HCT116 (cell line): ENCODE measurements at regions not wholly inside any gene's neighbourhood (a gene's known extent, or its start where the extent isn't known, plus 50 kb on each side); places are given as distances from the start of the nearest gene placed in this dataset.

Source experiments
- ATAC-seq: fragments of 200-7000 bp; cut with Tn5 transposase; 2 replicates; pipeline ENCODE4 v1.9.1; 2020; ENCODE audit warnings: mild to moderate bottlenecking, moderate library complexity
- BruUV-seq: library from RNA; stranded (reverse); fragments of 400-500 nt; replicated peaks from 2 replicates; lab custom pipeline; 2021; lab: Mats Ljungman, UMichigan
- CTCF ChIA-PET: fragments of 300-600 bp; sonication (Branson Sonifier 250); formaldehyde crosslinking; loops from one replicate; lab custom pipeline; 2021; ENCODE audit warnings: antibody characterized with exemption; lab: Charles Lee
- POLR2A ChIA-PET: fragments of 300-600, 350-600 bp; sonication (Branson Sonifier 250); formaldehyde crosslinking; loops from one replicate; lab custom pipeline; 2021; ENCODE audit warnings: antibody characterized with exemption; lab: Charles Lee
- RAD21 ChIA-PET, 2 experiments: fragments of 300-600 bp; sonication (Branson Sonifier 250); formaldehyde crosslinking; loops; one replicate each; lab custom pipeline; 2023; ENCODE audit warnings: low total read pairs in 2 of 2; ENCODE audit not compliant: uncharacterized antibody in 2 of 2, unreplicated experiment in 2 of 2, low non-redundant PET in 1 of 2; lab: Charles Lee
- DNase-seq: peaks from one replicate; pipeline ENCODE4 v3.0.0-alpha.2; 2010; ENCODE audit warnings: low read depth, low spot score
- H2AFZ ChIP-seq: fragments of 200-600 bp; shearing (Covaris generic), sonication (generic); 2 replicates; pipeline ENCODE4 v1.6.1; 2017; ENCODE audit warnings: low read depth, mixed run types, mixed read lengths, antibody characterized with exemption, low read length; ENCODE audit not compliant: poor library complexity, severe bottlenecking
- H3K27ac ChIP-seq: 2 replicates; pipeline ENCODE4 v1.5.1; 2012; ENCODE audit warnings: low read depth, low read length
- H3K27me3 ChIP-seq: fragments of 200-600 bp; sonication (generic); 2 replicates; pipeline ENCODE4 v1.6.1; 2016; ENCODE audit warnings: mixed run types, low read length, mixed read lengths; ENCODE audit not compliant: insufficient read depth
- H3K36me3 ChIP-seq, 2 experiments: fragments of 200-500 bp in 1 of 2; fragments of 200-600 bp in 1 of 2; sonication (Bioruptor generic) in 1 of 2; sonication (generic) in 1 of 2; 2 replicates each; pipeline versions ENCODE4 v1.5.1 to v1.6.1; 2014 to 2016; ENCODE audit warnings: low read length in 2 of 2, inconsistent platforms in 1 of 2, mixed read lengths in 1 of 2, mixed run types in 1 of 2; ENCODE audit not compliant: insufficient read depth in 2 of 2, control insufficient read depth in 1 of 2
- H3K4me1 ChIP-seq, 2 experiments: fragments of 200-600 bp in 1 of 2; sonication (generic) in 1 of 2; 2 replicates each; pipeline versions ENCODE4 v1.5.1 to v1.6.1; 2012 to 2017; ENCODE audit warnings: low read length in 2 of 2, inconsistent platforms in 1 of 2, mild to moderate bottlenecking in 1 of 2, mixed read lengths in 1 of 2, mixed run types in 1 of 2, moderate library complexity in 1 of 2; ENCODE audit not compliant: insufficient read depth in 2 of 2, control insufficient read depth in 1 of 2
- H3K4me2 ChIP-seq: fragments of 200-600 bp; sonication (generic); 2 replicates; pipeline ENCODE4 v1.6.1; 2017; ENCODE audit warnings: mixed run types, low read length, mixed read lengths
- H3K4me3 ChIP-seq, 2 experiments: fragments of 200-600 bp in 1 of 2; sonication (generic) in 1 of 2; replicated peaks in 1 of 2; 2 replicates each; pipeline ENCODE4 v1.5.1; 2011 to 2016; ENCODE audit warnings: low read length in 2 of 2, control low read depth in 1 of 2, low read depth in 1 of 2, mild to moderate bottlenecking in 1 of 2, mixed read lengths in 1 of 2, mixed run types in 1 of 2
- H3K79me2 ChIP-seq: fragments of 200-600 bp; sonication (generic); 2 replicates; pipeline ENCODE4 v1.6.1; 2017; ENCODE audit warnings: mild to moderate bottlenecking, mixed run types, low read length, moderate library complexity, mixed read lengths; ENCODE audit not compliant: insufficient read depth
- H3K9ac ChIP-seq: fragments of 200-600 bp; sonication (generic); 2 replicates; pipeline ENCODE4 v1.6.1; 2016; ENCODE audit warnings: low read length, mixed read lengths
- H3K9me2 ChIP-seq: fragments of 200-600 bp; sonication (generic), shearing (Covaris generic); 2 replicates; pipeline ENCODE4 v1.6.1; 2017; ENCODE audit warnings: mixed run types, mild to moderate bottlenecking, moderate library complexity; ENCODE audit not compliant: insufficient read depth
- H3K9me3 ChIP-seq, 2 experiments: fragments of 200-500 bp in 1 of 2; fragments of 200-600 bp in 1 of 2; sonication (Bioruptor generic) in 1 of 2; sonication (generic) in 1 of 2; 2 replicates each; pipeline ENCODE4 v1.6.1; 2014 to 2017; ENCODE audit warnings: low read length in 2 of 2, mixed read lengths in 2 of 2, inconsistent platforms in 1 of 2, low read depth in 1 of 2, mild to moderate bottlenecking in 1 of 2, mixed run types in 1 of 2, moderate library complexity in 1 of 2; ENCODE audit not compliant: control insufficient read depth in 1 of 2, insufficient read depth in 1 of 2
- H4K20me1 ChIP-seq: fragments of 200-600 bp; sonication (generic), shearing (Covaris generic); 2 replicates; pipeline ENCODE4 v1.6.1; 2017; ENCODE audit warnings: mixed run types, mild to moderate bottlenecking, moderate library complexity; ENCODE audit not compliant: insufficient read depth
- CEBPB ChIP-seq: IDR thresholded peaks from 2 replicates; pipeline ENCODE4 v1.6.1; 2012; ENCODE audit warnings: low read depth
- EZH2phosphoT487 ChIP-seq: fragments of 200-600 bp; IDR thresholded peaks from 2 replicates; pipeline ENCODE4 v1.6.1; 2018; ENCODE audit warnings: antibody characterized with exemption, borderline replicate concordance
- FOSL1 ChIP-seq: IDR thresholded peaks from 2 replicates; pipeline ENCODE4 v1.6.1; 2012; ENCODE audit warnings: low read depth
- SIN3A ChIP-seq: IDR thresholded peaks from 2 replicates; pipeline ENCODE4 v1.6.1; 2012; ENCODE audit warnings: low read depth
- SP1 ChIP-seq: IDR thresholded peaks from 2 replicates; pipeline ENCODE4 v1.6.1; 2012; ENCODE audit warnings: low read depth
- TCF7L2 ChIP-seq: IDR thresholded peaks from 2 replicates; pipeline ENCODE4 v1.7.0; 2011; ENCODE audit warnings: borderline replicate concordance, inconsistent platforms; ENCODE audit not compliant: insufficient read depth, insufficient read length; ENCODE audit errors: extremely low read depth
- ZBTB33 ChIP-seq: IDR thresholded peaks from 2 replicates; pipeline ENCODE4 v1.6.1; 2011; ENCODE audit warnings: mild to moderate bottlenecking, low read length, moderate library complexity; ENCODE audit not compliant: insufficient replicate concordance; ENCODE audit errors: extremely low read depth
- intact Hi-C: fragments of 100-400 bp; cut with micrococcal nuclease; formaldehyde crosslinking; loops from 2 replicates; pipeline ENCODE4 v1.10.0; 2022

- TF ChIP-seq ZBTB33: no peak
Measured at GRCh38 chr1:4006676-4007374, 106.8 kb upstream of the C1orf174 start (continued).

- Histone ChIP-seq H3K4me3 (no peak overlapping the region), H3K27me3 (no peaks in the 10 kb centered on the region), H3K79me2 (no peaks in the 10 kb centered on the region), H3K4me1 (no peaks in the 10 kb centered on the region), H3K27ac (no peak overlapping the region), H2AFZ (no peak overlapping the region), H3K36me3 (no peaks in the 10 kb centered on the region), H3K4me2 (no peak overlapping the region), H3K9ac (no peak overlapping the region), H4K20me1 (no peaks in the 10 kb centered on the region), H3K9me2 (no peaks in the 10 kb centered on the region), H3K9me3 (no peaks in the 10 kb centered on the region)
- intact Hi-C loops: no loop called here
- no peak for DNase-seq
- CTCF ChIA-PET: no interaction called here
- BruUV-seq: no TSS peak
- no peak for ATAC-seq
- POLR2A ChIA-PET: no interaction called here
- no peak for TF ChIP-seq SIN3A
- no peak for TF ChIP-seq FOSL1
- TF ChIP-seq SP1: no peak
- TF ChIP-seq EZH2phosphoT487: no peak
- no peak for TF ChIP-seq TCF7L2
- no peak for TF ChIP-seq CEBPB
- RAD21 ChIA-PET: no interaction called here
Measured at GRCh38 chr1:4010284-4010683, 110.2 kb upstream of the C1orf174 start.
